ENCODE measurements at regions not wholly inside any gene's neighbourhood (a gene's known extent, or its start where the extent isn't known, plus 50 kb on each side); places are given as distances from the start of the nearest gene placed in this dataset.
"Not testable (repeated sequence)": the region's sequence is repeated elsewhere in the genome, so short reads cannot be mapped to it uniquely, and the experiment has no call there.

DNA sequence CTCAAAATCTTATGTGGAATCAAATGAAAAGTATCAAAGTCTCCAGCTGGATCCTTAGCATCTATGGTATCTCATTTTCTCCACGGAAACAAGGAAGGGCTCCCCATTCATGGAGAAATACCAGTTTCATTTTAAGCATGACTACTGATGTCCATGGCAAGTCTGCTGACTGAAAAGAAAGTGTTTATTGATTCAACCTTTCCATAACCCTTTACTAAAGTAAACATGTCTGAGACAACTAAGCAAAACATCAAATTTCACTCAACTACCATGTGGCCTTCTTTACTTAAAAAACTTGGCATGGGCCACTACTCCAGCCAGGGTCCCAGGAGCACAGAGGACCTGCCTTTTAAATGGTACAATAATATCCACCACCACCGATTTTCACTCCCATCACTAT is 928.0 kb upstream of the SOX9 start:
- DNase-seq (ENCODE audit: low read depth in 3 of 3), result no peak

GRCh38 chr17:71200597-71200996 is 920.2 kb upstream of the SOX9 start:
- DNase-seq (ENCODE audit: low read depth in 3 of 3), result no peak

DNA sequence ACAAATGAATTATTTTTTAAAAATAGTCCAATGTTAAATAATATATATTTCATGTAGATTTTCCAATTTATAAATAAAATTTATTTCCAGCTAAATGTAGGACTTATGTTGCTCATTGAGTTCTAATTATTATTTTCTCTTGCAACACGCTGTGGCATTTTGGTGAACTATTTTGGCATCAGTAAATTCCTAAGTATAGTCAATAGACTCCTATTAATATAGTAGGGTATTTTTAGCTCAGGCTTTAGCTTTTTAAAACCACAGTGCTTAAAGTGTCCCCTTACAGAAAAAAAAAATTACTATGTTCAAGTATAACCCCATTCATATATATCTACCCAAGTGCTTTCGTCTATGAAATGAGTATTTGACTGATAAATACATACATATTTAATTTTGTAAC is 919.2 kb upstream of the SOX9 start:
- no peak for DNase-seq (ENCODE audit: low read depth in 3 of 3)

DNA sequence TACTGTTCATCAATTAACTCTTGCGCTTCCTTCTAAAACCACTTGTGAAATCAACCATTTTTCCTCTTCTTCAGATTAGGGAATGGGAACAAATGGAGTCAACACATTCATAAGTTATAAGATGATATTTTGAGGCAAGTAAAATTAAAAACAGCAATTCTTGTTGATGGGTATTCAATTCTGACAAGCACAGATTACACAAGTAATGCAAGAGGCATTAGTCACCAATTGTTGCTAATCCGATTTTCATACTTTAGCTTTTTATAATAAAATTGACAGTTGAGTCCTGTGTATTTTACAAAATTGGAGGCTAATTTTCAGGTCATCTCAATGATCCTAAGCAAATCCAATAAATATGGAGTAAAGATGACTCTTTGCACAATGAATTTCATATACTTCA is 918.4 kb upstream of the SOX9 start:
- DNase-seq (ENCODE audit: low read depth in 3 of 3), result no peak

- no peak for DNase-seq (ENCODE audit: low read depth in 3 of 3)
Measured at GRCh38 chr17:71203953-71204352, 916.9 kb upstream of the SOX9 start.

GRCh38 chr17:71205951-71206350 is 914.9 kb upstream of the SOX9 start:
- DNase-seq (ENCODE audit: low read depth in 3 of 3), result not testable (repeated sequence)

DNA sequence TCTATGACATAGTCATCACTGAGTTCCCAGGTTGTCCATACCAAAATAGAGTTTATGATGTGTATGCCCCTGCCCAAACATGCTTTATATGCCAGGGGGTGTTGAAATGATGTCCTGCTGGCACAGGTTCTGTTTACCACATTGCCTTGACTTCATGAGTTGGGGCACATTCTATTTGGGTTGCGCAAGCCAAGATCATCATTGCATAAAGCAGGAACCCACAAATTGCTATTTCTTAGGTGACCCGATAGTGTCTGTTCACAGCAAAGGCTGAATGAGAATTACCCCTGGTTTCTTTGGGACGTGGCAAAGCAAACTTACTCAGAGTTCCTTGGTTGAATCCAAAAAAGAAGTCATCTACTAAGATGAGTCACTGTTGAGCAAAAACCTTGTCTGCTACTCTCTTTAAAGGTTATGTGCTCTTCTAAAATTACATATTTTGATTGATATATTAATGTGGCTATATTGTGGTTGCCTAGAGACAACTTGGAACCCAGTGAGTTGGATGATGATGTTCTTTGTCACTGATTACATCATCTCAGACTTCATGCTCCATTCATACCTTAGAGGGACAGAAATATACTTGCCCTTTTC is 912.6 kb upstream of the SOX9 start:
- no peak for DNase-seq (ENCODE audit: low read depth in 3 of 3)

GRCh38 chr17:71213936-71214335 is 906.9 kb upstream of the SOX9 start:
- DNase-seq (ENCODE audit: low read depth in 3 of 3), result no peak

DNA sequence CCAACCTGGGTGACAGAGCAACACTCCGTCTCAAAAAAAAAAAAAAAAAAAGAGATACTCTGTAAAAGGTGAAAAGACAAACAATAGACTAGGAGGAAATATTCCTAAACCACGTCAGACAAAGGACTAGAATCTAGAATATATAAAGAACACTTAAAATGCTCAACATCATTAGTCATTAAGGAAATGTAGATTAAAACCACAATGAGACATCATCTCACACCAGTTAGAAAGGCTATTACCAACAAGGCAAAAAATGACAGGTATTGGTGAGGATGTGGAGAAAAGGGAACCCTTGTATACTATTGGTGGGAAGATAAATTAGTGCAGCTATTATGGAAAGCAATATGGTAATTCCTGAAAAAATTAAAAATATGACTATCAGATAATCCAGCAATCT is 903.1 kb upstream of the SOX9 start:
- DNase-seq (ENCODE audit: low read depth in 3 of 3), result no peak

GRCh38 chr17:71224824-71225575 is 895.8 kb upstream of the SOX9 start:
- no peak for DNase-seq (ENCODE audit: low read depth in 3 of 3)

GRCh38 chr17:71227841-71228240 is 893.0 kb upstream of the SOX9 start:
- no peak for DNase-seq (ENCODE audit: low read depth in 3 of 3)

GRCh38 chr17:71229070-71229469 is 891.8 kb upstream of the SOX9 start:
- no peak for DNase-seq (ENCODE audit: low read depth in 3 of 3)

DNA sequence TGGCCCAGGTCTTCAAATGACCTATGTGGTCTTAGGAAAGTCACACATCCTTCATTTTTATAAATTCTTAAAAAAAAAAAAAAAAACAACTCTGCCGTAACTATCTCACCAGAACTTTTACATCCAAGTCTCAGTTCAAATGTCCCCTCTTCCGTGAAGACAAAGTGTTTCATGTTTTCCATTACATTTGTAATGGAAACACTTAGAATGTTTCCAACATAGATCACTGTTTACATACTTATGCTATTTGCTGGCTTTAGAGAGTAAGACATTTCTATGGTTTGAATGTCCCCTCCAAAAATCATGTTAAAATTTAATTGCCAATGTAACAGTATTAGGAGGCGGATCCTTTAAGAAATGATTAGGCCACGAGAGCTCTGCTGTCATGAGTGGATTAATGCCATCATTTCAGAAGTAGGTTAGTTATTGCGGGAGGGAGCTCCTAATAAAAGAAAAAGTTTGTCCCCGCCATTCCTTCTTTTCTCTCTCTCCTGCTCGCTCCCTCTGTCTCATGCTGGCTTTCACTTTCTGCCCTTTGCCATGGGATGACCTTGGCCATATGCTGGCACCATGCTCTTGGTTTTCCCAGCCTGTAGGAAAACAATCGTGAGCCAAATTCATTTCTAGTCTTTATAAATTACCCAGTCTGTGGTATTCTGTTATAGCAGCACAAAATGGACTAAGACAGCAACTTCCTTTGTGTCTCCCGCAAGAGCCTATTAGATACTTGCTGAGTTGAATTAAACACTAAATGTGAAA is 887.8 kb upstream of the SOX9 start:
- DNase-seq (ENCODE audit: low read depth in 3 of 3), result no peak

DNA sequence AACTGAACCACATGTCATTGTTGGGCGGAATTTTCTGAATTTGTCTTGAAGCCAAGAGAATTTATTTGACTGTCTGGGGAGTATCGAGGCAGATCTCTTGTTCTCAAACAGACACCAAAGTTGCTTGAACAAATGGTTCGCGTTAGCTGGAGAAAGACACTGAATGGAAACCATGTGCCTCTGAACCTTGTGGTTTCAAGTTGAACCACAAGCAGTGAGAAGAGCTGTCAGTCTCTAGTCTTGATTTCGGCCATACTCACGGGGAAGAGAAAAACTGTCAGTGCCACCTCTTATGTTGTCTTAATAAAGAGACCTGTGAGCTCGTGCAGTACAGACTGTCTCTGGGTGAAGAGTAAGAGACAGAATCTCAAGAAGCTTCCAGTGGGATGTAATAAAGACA is 886.5 kb upstream of the SOX9 start:
- DNase-seq (ENCODE audit: low read depth in 3 of 3), result no peak

- DNase-seq (ENCODE audit: low read depth in 3 of 3), result no peak
Measured at GRCh38 chr17:71237903-71238538, 882.8 kb upstream of the SOX9 start.

DNA sequence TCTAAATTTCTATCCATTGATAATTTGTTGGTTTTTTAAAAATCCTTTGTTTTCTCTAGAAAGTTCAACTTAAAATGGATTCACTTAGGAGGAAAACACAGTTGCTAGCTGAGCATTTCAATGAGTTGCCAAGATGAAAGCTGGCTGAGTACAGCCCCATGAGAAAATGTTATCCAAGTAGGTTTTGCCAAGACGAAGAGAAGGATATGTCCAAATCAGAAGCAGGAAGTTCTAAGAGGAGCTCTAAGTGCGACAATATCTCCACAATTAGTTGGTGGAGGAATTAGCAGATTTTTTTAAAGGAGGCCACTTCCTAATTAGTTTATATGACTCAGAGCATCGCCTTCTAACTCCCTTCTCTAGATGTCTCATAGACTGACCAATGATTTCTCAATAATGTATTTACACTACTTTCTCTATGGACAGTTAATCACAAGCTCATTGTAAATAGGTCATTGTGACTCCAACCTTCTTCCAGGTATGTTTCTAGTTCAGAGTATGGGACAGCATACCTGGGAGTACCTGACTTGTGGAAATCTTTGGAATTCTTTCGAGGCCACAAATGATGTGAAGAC is 873.3 kb upstream of the SOX9 start:
- no peak for DNase-seq (ENCODE audit: low read depth in 3 of 3)

GRCh38 chr17:71251276-71251675 is 869.5 kb upstream of the SOX9 start:
- DNase-seq (ENCODE audit: low read depth in 3 of 3), result no peak

DNA sequence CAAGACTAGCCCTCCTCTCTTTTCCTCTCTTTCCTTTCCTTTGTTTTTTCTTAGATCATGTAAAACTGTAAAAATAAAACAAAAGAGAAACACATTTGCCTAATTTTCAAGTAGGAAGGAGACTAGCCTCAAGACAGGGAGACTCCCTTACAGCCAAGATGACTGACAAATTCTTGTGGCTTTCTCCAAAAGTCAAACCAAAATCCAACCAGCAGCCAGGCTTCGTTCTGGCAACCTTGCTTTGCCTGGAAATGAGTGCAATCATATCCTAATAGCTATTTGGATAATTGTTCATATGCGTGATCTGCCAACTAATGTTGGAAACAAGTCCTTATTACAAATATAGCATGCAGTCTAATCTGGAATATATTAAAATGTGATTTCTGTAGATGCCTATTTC is 868.9 kb upstream of the SOX9 start:
- no peak for DNase-seq (ENCODE audit: low read depth in 3 of 3)

- no peak for DNase-seq (ENCODE audit: low read depth in 3 of 3)
Measured at GRCh38 chr17:71252436-71252835, 868.4 kb upstream of the SOX9 start.

DNA sequence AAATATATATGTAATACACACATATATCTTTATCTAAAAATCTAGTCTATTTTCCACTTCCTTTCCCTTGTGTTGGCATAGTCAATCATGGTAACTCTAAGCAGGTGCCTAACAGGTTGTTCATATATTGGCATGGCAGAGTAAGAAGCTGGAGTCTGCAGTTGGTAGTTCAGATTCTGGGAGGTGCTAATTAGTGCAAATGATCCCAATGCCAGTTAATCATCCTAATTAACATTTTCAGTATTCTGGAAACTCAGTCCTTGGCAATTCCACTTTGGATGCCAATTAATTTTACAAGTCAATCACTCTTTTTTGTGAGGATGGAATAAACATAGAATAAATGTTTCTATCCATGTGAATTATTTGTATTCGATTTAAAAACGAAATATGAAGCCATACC is 863.7 kb upstream of the SOX9 start:
- DNase-seq (ENCODE audit: low read depth in 3 of 3), result no peak

GRCh38 chr17:71260366-71260940 is 860.4 kb upstream of the SOX9 start:
- DNase-seq (ENCODE audit: low read depth in 3 of 3), result no peak

DNA sequence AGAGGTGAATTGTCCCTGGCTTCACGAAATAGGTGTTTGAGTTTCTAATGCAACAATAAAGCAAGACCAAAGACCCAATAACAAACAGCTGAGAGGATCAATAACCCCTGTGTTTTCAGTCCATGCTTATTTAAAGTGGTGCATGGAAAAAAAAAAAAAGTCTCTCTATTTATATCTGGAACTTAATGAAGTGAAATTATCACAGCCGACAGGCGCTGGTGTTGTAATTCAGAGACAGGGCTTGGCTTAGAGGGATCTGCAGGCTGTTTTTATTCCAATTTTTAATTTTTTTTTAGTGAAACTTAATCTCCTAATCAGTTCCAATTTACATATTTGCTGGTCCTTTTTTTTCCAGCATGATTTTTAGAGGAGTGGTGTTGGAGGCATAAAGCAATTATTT is 858.2 kb upstream of the SOX9 start:
- no peak for DNase-seq (ENCODE audit: low read depth in 3 of 3)

Data from stimulated activated CD4-positive, alpha-beta T cell treated with anti-CD3 and anti-CD28 coated beads, TNF-alpha, amount 100 ng/mL, for 24 hours (primary cell).